Activated CD8-positive, alpha-beta memory T cell treated with anti-CD3 and anti-CD28 coated beads for 36 hours (primary cell): ENCODE measurements at regions not wholly inside any gene's neighbourhood (a gene's known extent, or its start where the extent isn't known, plus 50 kb on each side); places are given as distances from the start of the nearest gene placed in this dataset.
"Not testable (repeated sequence)": the region's sequence is repeated elsewhere in the genome, so short reads cannot be mapped to it uniquely, and the experiment has no call there.

ENCODE experiments used
- CTCF ChIA-PET: fragments of 350-600 bp; sonication (Branson Sonifier 250); formaldehyde crosslinking; loops from one replicate; lab custom pipeline; 2021; ENCODE audit warnings: antibody characterized with exemption; lab: Charles Lee
- POLR2A ChIA-PET: fragments of 350-600 bp; sonication (Branson Sonifier 250); formaldehyde crosslinking; loops from one replicate; lab custom pipeline; 2021; ENCODE audit warnings: antibody characterized with exemption; lab: Charles Lee

GRCh38 chr3:194261581-194262063 lies 89.5 kb downstream of the CPN2 start:
- ChIA-PET CTCF (interaction anchor here (0.6 kb wide), 1 partner anchor 610 kb away, joined by 3 read pairs; no protein-coding TSS in a partner anchor), POLR2A (no interaction called here)

- ChIA-PET CTCF (no interaction called here), POLR2A (no interaction called here)
These were observed 88.8 kb downstream of the CPN2 start for GRCh38 chr3:194262176-194262924.

- ChIA-PET POLR2A (no interaction called here), CTCF (no interaction called here)
These were observed 88.2 kb downstream of the CPN2 start for GRCh38 chr3:194262925-194263305.

- CTCF ChIA-PET: interaction anchor here (1.1 kb wide), 1 partner anchor 51 kb away, joined by 4 read pairs; no protein-coding TSS in a partner anchor
- POLR2A ChIA-PET: not testable (repeated sequence)
These were observed 86.3 kb downstream of the CPN2 start for GRCh38 chr3:194264631-194265504.

DNA sequence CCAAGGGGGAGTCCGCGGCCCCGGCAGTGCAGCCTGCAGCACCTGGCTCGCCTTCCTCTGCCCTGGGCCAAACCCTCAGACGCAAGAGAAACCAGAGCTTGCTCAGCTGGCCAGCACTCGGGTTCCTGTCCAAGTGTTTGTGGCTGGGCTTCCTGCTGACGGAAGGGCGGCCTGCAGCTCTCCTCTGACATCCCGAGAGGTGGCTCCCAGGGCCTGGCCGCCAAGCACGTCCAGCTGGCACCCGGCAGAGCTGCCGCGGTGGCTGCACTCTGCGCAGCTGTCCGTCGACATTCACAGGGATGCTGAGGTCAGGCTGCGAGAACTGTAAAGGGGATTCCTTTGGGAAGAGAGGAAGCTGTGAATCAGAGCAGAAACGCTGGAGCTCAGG lies 85.6 kb downstream of the CPN2 start:
- ChIA-PET POLR2A (no interaction called here), CTCF (interaction anchor here (1.1 kb wide), 1 partner anchor 50 kb away, joined by 4 read pairs; no protein-coding TSS in a partner anchor)

DNA sequence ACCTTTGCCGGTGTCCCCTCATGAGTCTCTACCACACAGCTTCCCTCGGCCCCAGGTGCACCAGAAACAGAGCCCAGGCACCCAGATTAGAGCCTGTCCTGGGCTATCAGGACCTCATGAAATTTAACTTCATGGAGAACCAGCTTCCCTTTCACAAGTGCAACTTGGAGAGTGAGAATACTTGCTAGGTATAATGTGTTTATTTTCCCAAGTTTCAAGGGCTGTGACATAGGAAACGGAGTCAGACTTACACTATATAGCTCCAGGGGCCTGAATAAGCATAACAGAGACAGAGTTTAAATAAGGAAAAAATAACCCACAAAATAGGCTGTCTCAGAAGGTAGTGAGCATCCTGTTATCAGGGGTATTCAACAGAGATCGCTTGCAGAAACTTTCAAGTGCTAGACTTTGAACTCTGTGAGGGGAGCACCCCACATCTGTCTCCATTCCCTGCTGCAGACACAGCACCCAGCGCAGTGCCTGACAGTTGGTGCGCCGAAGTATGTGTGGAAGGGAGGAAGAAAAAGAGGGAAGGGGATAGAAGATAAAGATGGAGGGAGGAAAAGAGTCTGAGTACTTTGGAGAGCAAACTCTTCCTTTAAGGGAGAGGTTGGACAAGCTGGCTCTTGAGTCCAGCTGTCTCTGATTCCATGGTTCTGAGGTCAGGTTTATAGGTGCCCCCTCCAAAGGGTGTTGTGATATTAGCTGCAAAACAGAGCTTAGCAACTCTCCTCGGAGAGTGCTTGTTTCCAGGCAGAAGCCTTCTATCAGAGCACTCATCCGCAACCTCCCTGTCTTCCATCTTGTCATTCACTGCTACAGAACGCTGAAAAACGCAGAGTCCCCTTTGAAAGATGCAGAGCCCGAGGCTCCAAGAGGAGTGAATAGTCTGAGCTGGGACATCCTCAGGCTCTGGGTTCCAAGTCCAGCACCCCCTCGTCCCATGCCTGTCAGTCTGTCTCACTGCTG lies 84.8 kb downstream of the CPN2 start:
- ChIA-PET POLR2A (no interaction called here), CTCF (interaction anchor here (1.1 kb wide), 1 partner anchor 49 kb away, joined by 4 read pairs; no protein-coding TSS in a partner anchor)

- CTCF ChIA-PET: no interaction called here
- POLR2A ChIA-PET: no interaction called here
These were observed 83.1 kb downstream of the CPN2 start for GRCh38 chr3:194267744-194268653.

GRCh38 chr3:194268654-194269512 lies 82.2 kb downstream of the CPN2 start:
- ChIA-PET POLR2A (no interaction called here), CTCF (no interaction called here)

DNA sequence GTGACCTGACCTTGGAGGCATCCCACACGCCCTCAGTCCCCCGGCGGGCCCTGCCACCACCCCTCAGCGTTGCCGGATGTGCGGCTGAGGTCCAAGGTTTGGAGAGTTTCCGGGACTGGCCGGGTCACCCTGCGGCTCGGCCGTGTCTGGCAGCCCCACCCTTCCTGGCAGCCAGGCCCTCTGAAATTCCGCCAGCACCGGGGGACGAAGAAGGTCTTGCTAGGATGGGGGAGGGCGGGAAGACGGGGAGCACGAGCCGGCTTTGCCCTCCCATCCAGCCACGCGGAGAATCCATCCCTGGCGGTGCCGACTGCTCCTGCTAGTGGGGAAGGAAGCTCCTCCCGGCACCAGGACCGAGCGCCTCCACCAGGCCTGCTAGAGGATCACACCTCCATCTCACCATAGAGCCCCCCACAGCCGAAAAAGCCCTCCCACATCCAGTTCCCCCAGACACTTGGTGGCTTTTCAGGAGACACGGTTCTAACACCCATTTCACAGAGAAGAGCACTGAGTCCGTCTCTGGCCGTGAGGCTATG lies 81.5 kb downstream of the CPN2 start:
- CTCF ChIA-PET: no interaction called here
- POLR2A ChIA-PET: no interaction called here

GRCh38 chr3:194270627-194271459 lies 80.3 kb downstream of the CPN2 start:
- POLR2A ChIA-PET: no interaction called here
- CTCF ChIA-PET: no interaction called here

GRCh38 chr3:194271460-194272035 lies 79.6 kb downstream of the CPN2 start:
- CTCF ChIA-PET: no interaction called here
- POLR2A ChIA-PET: no interaction called here

DNA sequence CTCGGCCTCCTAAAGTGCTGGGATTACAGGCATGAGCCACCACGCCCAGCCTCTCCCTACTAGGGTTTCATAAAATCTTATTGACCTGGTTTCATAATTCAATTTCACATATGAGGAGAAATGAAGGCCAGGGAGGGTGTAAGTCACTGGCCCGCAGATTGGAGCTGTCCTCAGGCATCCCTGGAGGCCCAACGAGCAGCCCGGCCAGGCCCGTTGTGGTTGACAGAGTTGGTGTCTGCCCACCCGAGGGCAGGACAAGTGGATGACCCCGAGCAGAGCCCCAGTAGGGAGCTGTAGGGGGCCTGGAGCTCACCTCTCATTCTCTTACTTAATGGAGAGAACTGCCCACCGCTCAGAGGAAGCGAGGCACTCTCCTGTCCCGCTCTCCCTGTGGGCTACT lies 78.9 kb downstream of the CPN2 start:
- CTCF ChIA-PET: no interaction called here
- POLR2A ChIA-PET: no interaction called here

GRCh38 chr3:194272861-194273742 lies 78.0 kb downstream of the CPN2 start:
- ChIA-PET POLR2A (no interaction called here), CTCF (interaction anchor here (1.0 kb wide), 1 partner anchor 12 kb away, joined by 3 read pairs; no protein-coding TSS in a partner anchor)

DNA sequence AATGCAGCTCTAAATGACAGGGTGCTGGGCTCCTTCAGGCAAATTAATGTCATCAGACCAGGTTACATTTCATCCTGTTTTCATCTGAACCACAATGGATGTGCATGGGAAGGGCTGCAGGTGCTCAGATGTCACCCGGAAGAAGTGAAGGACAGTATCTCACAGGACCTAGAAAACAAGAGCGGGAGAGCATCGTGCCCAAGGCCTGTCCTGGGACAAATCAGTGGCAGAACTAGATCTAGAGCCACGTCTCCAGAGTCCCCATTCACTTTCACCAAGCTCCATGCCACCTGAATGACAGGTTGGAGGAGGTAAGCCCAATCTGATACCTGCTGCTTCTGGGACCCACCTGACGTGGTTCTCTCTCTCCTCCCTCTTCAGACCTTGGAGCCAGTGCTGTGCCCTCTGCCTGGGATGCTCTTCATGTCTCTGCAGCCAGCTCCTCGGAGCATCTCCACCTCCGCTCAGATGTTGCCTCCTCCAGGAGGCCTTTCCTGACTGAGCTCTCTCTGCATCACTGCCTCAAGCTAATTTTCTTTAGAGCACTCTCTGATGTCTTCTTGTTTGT lies 77.3 kb downstream of the CPN2 start:
- CTCF ChIA-PET: interaction anchor here (1.0 kb wide), 1 partner anchor 11 kb away, joined by 3 read pairs; no protein-coding TSS in a partner anchor
- POLR2A ChIA-PET: no interaction called here
